ENCODE measurements at regions not wholly inside any gene's neighbourhood (a gene's known extent, or its start where the extent isn't known, plus 50 kb on each side); places are given as distances from the start of the nearest gene placed in this dataset.

GRCh38 chr4:83712890-83713289 is 177.0 kb downstream of the GPAT3 start:
- TF ChIP-seq CTCF (IDR thresholded peaks at IDR 0.05), result no peak
- H3K27ac ChIP-seq (ENCODE audit: low read depth in 1 of 2, low read length in 2 of 2), result no peak overlapping the region
- no peaks in the 10 kb centered on the region for H3K27me3 ChIP-seq (ENCODE audit: control insufficient read depth in 1 of 2, insufficient read depth in 2 of 2, low read length in 2 of 2)
- H3K9me3 ChIP-seq (ENCODE audit: control insufficient read depth in 1 of 2, insufficient read depth in 1 of 2, low read length in 2 of 2), result no peaks in the 10 kb centered on the region
- POLR2A ChIA-PET, result no interaction called here
- CTCF ChIA-PET, result no interaction called here
- Mint-ChIP-seq H3K27me3 (peaks cover 17% of the 10 kb centered on the region), H3K4me3 (no peak overlapping the region), H3K27ac (no peak overlapping the region), H3K36me3 (ENCODE audit: low read depth) (no peaks in the 10 kb centered on the region), H3K4me1 (ENCODE audit: low read depth) (no peaks in the 10 kb centered on the region), H3K9me3 (no peaks in the 10 kb centered on the region)
- ATAC-seq (ENCODE audit: poor library complexity), result no peak
- no peak for DNase-seq
- no peak overlapping the region for H3K4me3 ChIP-seq (ENCODE audit: low read length)
- intact Hi-C loops (cut with DNase I, micrococcal nuclease), result no loop called here
- H3K36me3 ChIP-seq (ENCODE audit: insufficient read depth, low read length), result no peaks in the 10 kb centered on the region
- H3K4me1 ChIP-seq (ENCODE audit: insufficient read depth, low read length), result no peaks in the 10 kb centered on the region

- ChIA-PET POLR2A (no interaction called here), CTCF (interaction anchor here (0.8 kb wide), 1 partner anchor 65 kb away, joined by 3 read pairs; no protein-coding TSS in a partner anchor)
- no peaks in the 10 kb centered on the region for H3K9me3 Mint-ChIP-seq
- Histone ChIP-seq H3K9me3 (ENCODE audit: control insufficient read depth in 1 of 2, insufficient read depth in 1 of 2, low read length in 2 of 2) (no peaks in the 10 kb centered on the region), H3K27me3 (ENCODE audit: control insufficient read depth in 1 of 2, insufficient read depth in 2 of 2, low read length in 2 of 2) (peaks cover 0 to 5% of the 10 kb centered on the region in 2 experiments), H3K4me1 (ENCODE audit: insufficient read depth, low read length) (no peaks in the 10 kb centered on the region), H3K27ac (ENCODE audit: low read depth in 1 of 2, low read length in 2 of 2) (no peak overlapping the region), H3K36me3 (ENCODE audit: insufficient read depth, low read length) (no peaks in the 10 kb centered on the region), H3K4me3 (ENCODE audit: low read length) (no peak overlapping the region)
- H3K4me1 Mint-ChIP-seq (ENCODE audit: low read depth), result no peaks in the 10 kb centered on the region
- ATAC-seq (ENCODE audit: poor library complexity) (no peak), DNase-seq (no peak)
- no peak overlapping the region for H3K27ac Mint-ChIP-seq
- no peak for TF ChIP-seq CTCF (IDR thresholded peaks at IDR 0.05)
- intact Hi-C loops (cut with DNase I, micrococcal nuclease), result no loop called here
- peaks cover 25% of the 10 kb centered on the region for H3K27me3 Mint-ChIP-seq
- no peaks in the 10 kb centered on the region for H3K36me3 Mint-ChIP-seq (ENCODE audit: low read depth)
- no peak overlapping the region for H3K4me3 Mint-ChIP-seq
Observed at GRCh38 chr4:83709627-83710026, 173.7 kb downstream of the GPAT3 start.

- Histone ChIP-seq H3K27ac (ENCODE audit: low read depth in 1 of 2, low read length in 2 of 2) (no peak overlapping the region), H3K9me3 (ENCODE audit: control insufficient read depth in 1 of 2, insufficient read depth in 1 of 2, low read length in 2 of 2) (no peaks in the 10 kb centered on the region), H3K4me1 (ENCODE audit: insufficient read depth, low read length) (no peaks in the 10 kb centered on the region), H3K36me3 (ENCODE audit: insufficient read depth, low read length) (no peaks in the 10 kb centered on the region), H3K4me3 (ENCODE audit: low read length) (no peak overlapping the region), H3K27me3 (ENCODE audit: control insufficient read depth in 1 of 2, insufficient read depth in 2 of 2, low read length in 2 of 2) (peaks cover 0 to 5% of the 10 kb centered on the region in 2 experiments)
- Mint-ChIP-seq H3K27ac (no peak overlapping the region), H3K9me3 (no peaks in the 10 kb centered on the region), H3K27me3 (peaks cover 31% of the 10 kb centered on the region), H3K4me1 (ENCODE audit: low read depth) (no peaks in the 10 kb centered on the region), H3K4me3 (no peak overlapping the region), H3K36me3 (ENCODE audit: low read depth) (no peaks in the 10 kb centered on the region)
- CTCF ChIA-PET, result interaction anchor here (0.8 kb wide), 1 partner anchor 64 kb away, joined by 3 read pairs; no protein-coding TSS in a partner anchor
- POLR2A ChIA-PET, result no interaction called here
- intact Hi-C loops (cut with DNase I, micrococcal nuclease), result no loop called here
- ATAC-seq (ENCODE audit: poor library complexity), result no peak
- no peak for TF ChIP-seq CTCF (IDR thresholded peaks at IDR 0.05)
- DNase-seq, result no peak
Observed at GRCh38 chr4:83708500-83709175, 172.7 kb downstream of the GPAT3 start.
